PC-3 (cell line): ENCODE measurements at regions not wholly inside any gene's neighbourhood (a gene's known extent, or its start where the extent isn't known, plus 50 kb on each side); places are given as distances from the start of the nearest gene placed in this dataset.

Experiments
- ATAC-seq: fragments of 200-7000 bp; cut with Tn5 transposase; 2 replicates; pipeline ENCODE4 v1.9.1; 2020; ENCODE audit warnings: mild to moderate bottlenecking, moderate library complexity
- BruUV-seq: library from RNA; stranded (reverse); fragments of 400-500 nt; replicated peaks from 2 replicates; lab custom pipeline; 2021; lab: Mats Ljungman, UMichigan
- CTCF ChIA-PET: fragments of 300-600 bp; sonication (Branson Sonifier 250); formaldehyde crosslinking; loops from one replicate; lab custom pipeline; 2022; ENCODE audit warnings: antibody characterized with exemption; lab: Charles Lee
- POLR2A ChIA-PET: fragments of 300-600 bp; sonication (Branson Sonifier 250); formaldehyde crosslinking; loops from one replicate; lab custom pipeline; 2022; ENCODE audit warnings: antibody characterized with exemption; ENCODE audit not compliant: unreplicated experiment; lab: Charles Lee
- DNase-seq: peaks from one replicate; pipeline ENCODE4 v3.0.0-alpha.2; 2015
- H2AFZ ChIP-seq: fragments of 300-600 bp; sonication (generic); 2 replicates; pipeline ENCODE4 v1.6.0; 2016; ENCODE audit warnings: antibody characterized with exemption, low read length
- H3F3A ChIP-seq: fragments of 300-600 bp; sonication (generic); one replicate; pipeline ENCODE4 v1.6.0; 2017; ENCODE audit warnings: antibody characterized with exemption, low read length, control low read depth, mild to moderate bottlenecking; ENCODE audit not compliant: unreplicated experiment
- H3K27ac ChIP-seq: fragments of 300-600 bp; sonication (generic); 2 replicates; pipeline ENCODE4 v1.5.1; 2016; ENCODE audit warnings: mild to moderate bottlenecking, low read length
- H3K27me3 ChIP-seq: fragments of 300-600 bp; sonication (generic); 2 replicates; pipeline ENCODE4 v1.6.1; 2016; ENCODE audit warnings: low read length, mixed read lengths
- H3K36me3 ChIP-seq: fragments of 300-600 bp; sonication (generic); 2 replicates; pipeline ENCODE4 v1.6.1; 2016; ENCODE audit warnings: low read depth, mixed run types, low read length, mixed read lengths
- H3K4me1 ChIP-seq: fragments of 300-600 bp; sonication (generic); 2 replicates; pipeline ENCODE4 v1.5.1; 2016; ENCODE audit warnings: low read length; ENCODE audit not compliant: insufficient read depth
- H3K4me2 ChIP-seq: fragments of 300-600 bp; sonication (generic); 2 replicates; pipeline ENCODE4 v1.6.0; 2016; ENCODE audit warnings: low read length
- H3K4me3 ChIP-seq: fragments of 300-600 bp; sonication (generic); 2 replicates; pipeline ENCODE4 v1.5.1; 2016; ENCODE audit warnings: mild to moderate bottlenecking, low read length, mixed read lengths
- H3K79me2 ChIP-seq: fragments of 300-600 bp; sonication (generic); 2 replicates; pipeline ENCODE4 v1.6.1; 2017; ENCODE audit warnings: low read length, mixed read lengths
- H3K9ac ChIP-seq: fragments of 300-600 bp; sonication (generic); 2 replicates; pipeline ENCODE4 v1.6.0; 2016; ENCODE audit warnings: mild to moderate bottlenecking, low read length
- H3K9me2 ChIP-seq: fragments of 300-600 bp; sonication (generic); replicated peaks from 2 replicates; pipeline ENCODE4 v1.6.1; 2016; ENCODE audit warnings: mixed run types, low read length, mixed read lengths
- H3K9me3 ChIP-seq: fragments of 300-600 bp; sonication (generic); 2 replicates; pipeline ENCODE4 v1.6.1; 2016; ENCODE audit warnings: low read length, mixed read lengths
- H4K20me1 ChIP-seq: fragments of 300-600 bp; sonication (generic); 2 replicates; pipeline ENCODE4 v1.6.1; 2016; ENCODE audit warnings: low read length, mixed read lengths
- EZH2 ChIP-seq: fragments of 300-600 bp; sonication (generic); IDR thresholded peaks from one replicate; pipeline ENCODE4 v1.6.1; 2017; ENCODE audit warnings: antibody characterized with exemption, mild to moderate bottlenecking, low read length; ENCODE audit not compliant: unreplicated experiment
- EZH2phosphoT487 ChIP-seq: fragments of 300-600 bp; sonication (generic); IDR thresholded peaks from 2 replicates; pipeline ENCODE4 v1.6.1; 2018; ENCODE audit warnings: mild to moderate bottlenecking, antibody characterized with exemption, low read length, borderline replicate concordance
- intact Hi-C: fragments of 100-400 bp; cut with micrococcal nuclease; formaldehyde crosslinking; loops from 2 replicates; pipeline ENCODE4 v1.9.0; 2023
- TF ChIP-seq, protein P1 (sequence below): fragments of 300-600 bp; sonication (generic); conservative IDR thresholded peaks from 2 replicates; pipeline ENCODE4 v1.5.1; 2017; ENCODE audit warnings: antibody characterized with exemption, low read depth, mild to moderate bottlenecking, low read length

DNA sequence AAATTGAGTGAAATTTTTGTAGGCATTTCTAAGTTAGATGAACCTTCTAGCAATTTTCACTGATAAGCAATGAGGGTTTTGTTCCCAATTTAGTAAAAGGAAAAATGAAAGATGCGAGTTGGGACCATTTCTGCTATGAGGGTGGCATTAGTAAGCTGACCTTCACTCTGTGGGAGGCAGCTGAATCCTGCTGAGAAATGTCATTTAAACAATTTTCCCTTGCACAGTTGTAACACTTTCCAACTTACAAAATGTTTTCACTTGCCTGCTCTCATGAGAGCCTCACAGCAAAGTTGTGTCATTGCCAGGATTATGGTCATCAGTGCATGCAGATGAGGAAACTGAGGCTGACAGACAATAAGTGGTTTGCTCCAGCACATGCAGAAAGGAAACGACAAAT lies 527.7 kb downstream of the TNS1 start:
- H3K27me3 ChIP-seq: no peaks in the 10 kb centered on the region
- ATAC-seq (no peak), DNase-seq (no peak)
- intact Hi-C loops: no loop called here
- no peak overlapping the region for H2AFZ ChIP-seq
- CTCF ChIA-PET: no interaction called here
- no TSS peak for BruUV-seq
- no peak overlapping the region for H3K4me3 ChIP-seq
- no peaks in the 10 kb centered on the region for H3F3A ChIP-seq
- no peaks in the 10 kb centered on the region for H3K79me2 ChIP-seq
- no peaks in the 10 kb centered on the region for H3K4me1 ChIP-seq
- H3K9me3 ChIP-seq: no peaks in the 10 kb centered on the region
- H4K20me1 ChIP-seq: no peaks in the 10 kb centered on the region
- TF ChIP-seq EZH2phosphoT487 (no peak), EZH2 (no peak)
- TF ChIP-seq, protein P1, sequence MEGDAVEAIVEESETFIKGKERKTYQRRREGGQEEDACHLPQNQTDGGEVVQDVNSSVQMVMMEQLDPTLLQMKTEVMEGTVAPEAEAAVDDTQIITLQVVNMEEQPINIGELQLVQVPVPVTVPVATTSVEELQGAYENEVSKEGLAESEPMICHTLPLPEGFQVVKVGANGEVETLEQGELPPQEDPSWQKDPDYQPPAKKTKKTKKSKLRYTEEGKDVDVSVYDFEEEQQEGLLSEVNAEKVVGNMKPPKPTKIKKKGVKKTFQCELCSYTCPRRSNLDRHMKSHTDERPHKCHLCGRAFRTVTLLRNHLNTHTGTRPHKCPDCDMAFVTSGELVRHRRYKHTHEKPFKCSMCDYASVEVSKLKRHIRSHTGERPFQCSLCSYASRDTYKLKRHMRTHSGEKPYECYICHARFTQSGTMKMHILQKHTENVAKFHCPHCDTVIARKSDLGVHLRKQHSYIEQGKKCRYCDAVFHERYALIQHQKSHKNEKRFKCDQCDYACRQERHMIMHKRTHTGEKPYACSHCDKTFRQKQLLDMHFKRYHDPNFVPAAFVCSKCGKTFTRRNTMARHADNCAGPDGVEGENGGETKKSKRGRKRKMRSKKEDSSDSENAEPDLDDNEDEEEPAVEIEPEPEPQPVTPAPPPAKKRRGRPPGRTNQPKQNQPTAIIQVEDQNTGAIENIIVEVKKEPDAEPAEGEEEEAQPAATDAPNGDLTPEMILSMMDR: no peak
- POLR2A ChIA-PET: interaction anchor here (0.6 kb wide), 1 partner anchor 652 kb away, joined by 3 read pairs; no protein-coding TSS in a partner anchor
- H3K4me2 ChIP-seq: no peak overlapping the region
- H3K9ac ChIP-seq: no peak overlapping the region
- no peak overlapping the region for H3K27ac ChIP-seq
- no peaks in the 10 kb centered on the region for H3K36me3 ChIP-seq
- H3K9me2 ChIP-seq: no peaks in the 10 kb centered on the region

DNA sequence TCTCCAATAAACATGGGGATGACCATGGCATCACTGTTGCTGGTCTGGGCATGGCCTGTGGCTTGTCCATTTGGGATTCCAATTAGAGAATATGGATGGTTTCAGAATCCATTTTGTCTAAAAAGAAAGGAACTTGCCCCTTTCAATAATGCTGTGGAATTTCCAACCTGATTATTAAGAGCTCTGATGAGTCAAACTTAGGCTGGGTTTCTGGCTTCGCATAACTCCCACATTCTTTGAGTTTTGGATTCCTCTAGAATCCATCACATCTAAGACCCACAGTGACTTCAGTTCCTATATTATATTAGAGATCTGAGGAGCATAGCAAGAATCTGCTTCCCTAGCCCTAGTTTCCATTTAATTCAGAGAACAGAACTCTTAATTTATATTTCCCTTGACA lies 531.5 kb downstream of the TNS1 start:
- H3K27me3 ChIP-seq: no peaks in the 10 kb centered on the region
- peak; percentile 11 for DNase-seq
- H3K4me1 ChIP-seq: no peaks in the 10 kb centered on the region
- H3K9me2 ChIP-seq: no peaks in the 10 kb centered on the region
- no peak overlapping the region for H3K4me3 ChIP-seq
- no peak overlapping the region for H3K27ac ChIP-seq
- no peak for ATAC-seq
- no peaks in the 10 kb centered on the region for H4K20me1 ChIP-seq
- H3K9ac ChIP-seq: no peak overlapping the region
- no peak overlapping the region for H2AFZ ChIP-seq
- no peaks in the 10 kb centered on the region for H3K36me3 ChIP-seq
- no peaks in the 10 kb centered on the region for H3F3A ChIP-seq
- intact Hi-C loops: no loop called here
- POLR2A ChIA-PET: no interaction called here
- no peaks in the 10 kb centered on the region for H3K9me3 ChIP-seq
- no peaks in the 10 kb centered on the region for H3K79me2 ChIP-seq
- CTCF ChIA-PET: no interaction called here
- no TSS peak for BruUV-seq
- no peak overlapping the region for H3K4me2 ChIP-seq
- TF ChIP-seq EZH2phosphoT487 (no peak), EZH2 (no peak)
- TF ChIP-seq, protein P1: no peak

DNA sequence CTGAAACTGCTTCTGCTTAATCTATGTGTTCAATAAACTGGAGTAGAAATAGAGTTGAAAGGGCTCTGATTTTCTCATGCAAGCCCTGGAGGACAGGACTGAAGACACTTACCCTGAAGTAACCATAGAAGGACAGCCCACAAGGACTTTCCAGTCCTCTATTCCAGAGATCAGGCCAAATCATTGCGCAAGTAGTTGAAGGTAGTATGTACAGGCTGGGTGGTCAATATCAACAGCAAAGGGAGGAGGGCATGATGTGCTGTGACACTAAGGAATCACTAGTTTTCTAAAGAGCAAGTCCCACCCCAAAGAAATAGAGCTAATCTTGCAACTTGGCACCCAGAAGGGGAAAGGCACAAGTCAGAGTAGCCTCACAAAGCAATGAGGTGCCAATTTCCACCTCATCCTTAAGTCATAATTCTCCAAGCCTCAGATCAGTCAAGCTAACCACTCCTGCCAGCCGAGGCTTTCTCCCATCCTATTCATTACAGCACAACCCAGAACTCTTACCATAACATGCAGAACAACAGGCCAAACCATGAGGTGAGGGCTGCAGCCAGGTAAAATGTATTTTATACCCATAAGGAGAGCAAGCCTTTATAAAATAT lies 533.5 kb downstream of the TNS1 start:
- no peaks in the 10 kb centered on the region for H3K79me2 ChIP-seq
- H3K4me1 ChIP-seq: no peaks in the 10 kb centered on the region
- ATAC-seq: no peak
- no peak overlapping the region for H3K4me2 ChIP-seq
- no peak overlapping the region for H3K9ac ChIP-seq
- H3F3A ChIP-seq: no peaks in the 10 kb centered on the region
- H3K9me3 ChIP-seq: no peaks in the 10 kb centered on the region
- ChIA-PET POLR2A (no interaction called here), CTCF (no interaction called here)
- no TSS peak for BruUV-seq
- DNase-seq: peak; percentile 4
- H3K36me3 ChIP-seq: no peaks in the 10 kb centered on the region
- no peak overlapping the region for H2AFZ ChIP-seq
- no peak overlapping the region for H3K4me3 ChIP-seq
- H3K27me3 ChIP-seq: no peaks in the 10 kb centered on the region
- intact Hi-C loops: no loop called here
- H3K9me2 ChIP-seq: no peaks in the 10 kb centered on the region
- no peak overlapping the region for H3K27ac ChIP-seq
- H4K20me1 ChIP-seq: no peaks in the 10 kb centered on the region
- TF ChIP-seq, protein P1: no peak
- TF ChIP-seq EZH2 (no peak), EZH2phosphoT487 (no peak)
